ENCODE measurements at regions not wholly inside any gene's neighbourhood (a gene's known extent, or its start where the extent isn't known, plus 50 kb on each side); places are given as distances from the start of the nearest gene placed in this dataset.

- no peak for DNase-seq (ENCODE audit: extremely low spot score)
- no peak for TF ChIP-seq EP300 (IDR thresholded peaks at IDR 0.05)
- TF ChIP-seq POLR2AphosphoS5 (IDR thresholded peaks at IDR 0.05): no peak
- no peak for TF ChIP-seq CTCF (IDR thresholded peaks at IDR 0.05)
- no peak for TF ChIP-seq POLR2A (IDR thresholded peaks at IDR 0.05; ENCODE audit: low read depth)
- Histone ChIP-seq H3K9me3 (peaks cover 0 to 8% (median 0%) of the 10 kb centered on the region in 4 donors), H3K27me3 (peaks cover 0 to 78% (median 4%) of the 10 kb centered on the region in 4 donors), H3K27ac (replicated peaks in 1 of 4) (no peak overlapping the region), H3K36me3 (no peaks in the 10 kb centered on the region), H3K4me3 (no peak overlapping the region), H3K4me1 (no peaks in the 10 kb centered on the region)
- intact Hi-C loops (cut with DNase I): no loop called here
- 87% methylated on average over 11 of the region's 19 CpGs for WGBS
These were observed 89.9 kb downstream of the YTHDF1 start for GRCh38 chr20:63125838-63126601.

- H3K27ac ChIP-seq (replicated peaks in 1 of 4): no peak overlapping the region
- H3K27me3 ChIP-seq: peaks cover 0 to 78% (median 1%) of the 10 kb centered on the region in 4 donors
- peaks cover 0 to 8% (median 0%) of the 10 kb centered on the region in 4 donors for H3K9me3 ChIP-seq
- TF ChIP-seq CTCF (IDR thresholded peaks at IDR 0.05) (no peak), POLR2AphosphoS5 (IDR thresholded peaks at IDR 0.05) (no peak), POLR2A (IDR thresholded peaks at IDR 0.05; ENCODE audit: low read depth) (no peak), EP300 (IDR thresholded peaks at IDR 0.05) (no peak)
- WGBS: 58% methylated on average over 5 of the region's 5 CpGs
- DNase-seq (ENCODE audit: extremely low spot score): no peak
- intact Hi-C loops (cut with DNase I): no loop called here
- H3K4me1 ChIP-seq: no peaks in the 10 kb centered on the region
- H3K4me3 ChIP-seq: no peak overlapping the region
- no peaks in the 10 kb centered on the region for H3K36me3 ChIP-seq
These were observed 90.4 kb downstream of the YTHDF1 start for GRCh38 chr20:63125581-63125837.

DNA sequence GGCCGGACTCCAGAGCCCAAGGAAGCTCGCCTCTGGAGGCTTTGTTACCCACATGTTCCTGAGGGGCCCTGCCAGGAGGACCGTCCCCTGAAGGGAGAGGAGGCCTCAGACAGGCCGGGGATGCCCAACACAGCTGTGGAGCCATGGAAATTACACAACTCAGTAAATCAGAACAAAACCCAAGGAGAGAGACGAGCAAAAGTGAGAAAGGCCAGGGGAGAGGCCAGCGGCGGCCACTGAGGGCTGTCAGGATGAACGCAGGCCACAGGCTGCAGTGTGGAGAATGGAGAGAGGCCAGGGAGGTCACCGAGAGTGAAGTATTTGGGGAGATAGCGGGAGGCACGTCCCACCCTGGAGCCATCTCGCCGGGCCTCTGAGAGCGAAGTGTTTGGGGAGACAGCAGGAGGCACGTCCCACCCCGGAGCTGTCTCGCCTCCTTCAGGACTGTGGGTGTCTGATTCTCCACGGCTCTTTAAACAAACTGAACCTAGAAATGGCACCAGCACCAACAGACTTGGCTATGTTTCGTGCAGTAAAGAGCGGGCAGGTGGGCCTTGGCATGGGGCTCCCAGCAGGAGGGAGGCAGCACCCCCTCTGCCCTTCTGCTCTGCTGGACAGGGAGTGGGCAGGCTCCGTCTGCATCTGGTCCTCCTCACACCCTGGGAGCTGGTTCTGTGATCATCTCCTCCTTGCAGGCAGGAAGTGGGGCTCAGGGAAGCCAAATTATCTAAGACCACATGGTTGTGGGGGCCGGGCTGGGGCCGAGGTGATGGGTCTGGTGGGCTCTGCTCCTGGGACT is 91.0 kb downstream of the YTHDF1 start:
- Histone ChIP-seq H3K9me3 (peaks cover 0 to 8% (median 0%) of the 10 kb centered on the region in 4 donors), H3K27ac (replicated peaks in 1 of 4) (no peak overlapping the region), H3K36me3 (no peaks in the 10 kb centered on the region), H3K4me3 (no peak overlapping the region), H3K27me3 (peaks cover 0 to 78% (median 0%) of the 10 kb centered on the region in 4 donors), H3K4me1 (no peaks in the 10 kb centered on the region)
- DNase-seq (ENCODE audit: extremely low spot score): no peak
- TF ChIP-seq POLR2A (IDR thresholded peaks at IDR 0.05; ENCODE audit: low read depth) (no peak), CTCF (IDR thresholded peaks at IDR 0.05) (no peak), EP300 (IDR thresholded peaks at IDR 0.05) (no peak), POLR2AphosphoS5 (IDR thresholded peaks at IDR 0.05) (no peak)
- intact Hi-C loops (cut with DNase I): no loop called here
- WGBS: 62% methylated on average over 22 of the region's 23 CpGs

- TF ChIP-seq POLR2AphosphoS5 (IDR thresholded peaks at IDR 0.05): no peak
- no peak for TF ChIP-seq CTCF (IDR thresholded peaks at IDR 0.05)
- TF ChIP-seq EP300 (IDR thresholded peaks at IDR 0.05): no peak
- no peak for TF ChIP-seq POLR2A (IDR thresholded peaks at IDR 0.05; ENCODE audit: low read depth)
These were observed 91.7 kb downstream of the YTHDF1 start for GRCh38 chr20:63124092-63124781.

More at GRCh38 chr20:63124092-63124781, 91.7 kb downstream of the YTHDF1 start:
- no peak overlapping the region for H3K27ac ChIP-seq (replicated peaks in 1 of 4)
- H3K36me3 ChIP-seq: no peaks in the 10 kb centered on the region
- 76% methylated on average over 15 of the region's 19 CpGs for WGBS
- peaks cover 0 to 8% (median 0%) of the 10 kb centered on the region in 4 donors for H3K9me3 ChIP-seq
- intact Hi-C loops (cut with DNase I): no loop called here
- no peaks in the 10 kb centered on the region for H3K4me1 ChIP-seq
- H3K4me3 ChIP-seq: no peak overlapping the region
- H3K27me3 ChIP-seq: peaks cover 0 to 78% (median 0%) of the 10 kb centered on the region in 4 donors
- no peak for DNase-seq (ENCODE audit: extremely low spot score)
